ENCODE measurements at regions not wholly inside any gene's neighbourhood (a gene's known extent, or its start where the extent isn't known, plus 50 kb on each side); places are given as distances from the start of the nearest gene placed in this dataset.

- TF ChIP-seq MLLT1 (IDR thresholded peaks at IDR 0.05) (0 out of 4 replicates have a peak, but pooled peaks of 1 of the 2 experiments have one; percentile 13), RFX1 (IDR thresholded peaks at IDR 0.05) (0 out of 2 replicates have a peak, but pooled peaks have one; percentile 5)
Measured at GRCh38 chr1:182256931-182257330, 134.7 kb downstream of the GLUL start (continued).

GRCh38 chr1:182255494-182255893 lies 136.1 kb downstream of the GLUL start:
- ATAC-seq (no peak), FAIRE-seq (no peak), DNase-seq (ENCODE audit: extremely low read depth in 1 of 4, low spot score in 3 of 4) (no peak)
- no peaks in the 10 kb centered on the region for H3K9me1 ChIP-seq (ENCODE audit: control insufficient read depth, insufficient read depth, low read length)
- H3K79me2 ChIP-seq (ENCODE audit: control insufficient read depth, insufficient read depth, low read length) = no peaks in the 10 kb centered on the region
- no peak overlapping the region for H3K27ac ChIP-seq (ENCODE audit: extremely low read depth, low read depth, low read length)
- BruUV-seq (replicated peaks) = no TSS peak
- ChIA-PET CTCF (ENCODE audit: low intra/inter-chr PET ratio) (no interaction called here), POLR2A (interaction anchor here (0.6 to 3.1 kb wide), 7 partner anchors 10 to 628 kb away, joined by 3 to 21 read pairs (median 3); no protein-coding TSS in a partner anchor)
- 63% methylated on average over 4 of the region's 4 CpGs for WGBS (ENCODE audit: insufficient coverage, low coverage, missing lambda C conversion rate)
- H3K4me3 ChIP-seq = no peak overlapping the region
- no peaks in the 10 kb centered on the region for H4K20me1 ChIP-seq (replicated peaks; ENCODE audit: control insufficient read depth, insufficient read depth, low read length)
- no peak overlapping the region; the same call in 1 of the 2 replicates for H2AFZ ChIP-seq (ENCODE audit: low read depth, low read length)
- TF ChIP-seq ZNF354B (CRISPR knock-in tag; IDR thresholded peaks at IDR 0.05) = no peak
- no peak; the same call in 1 of the 2 replicates for TF ChIP-seq NR2C1 (IDR thresholded peaks at IDR 0.05)
- TF ChIP-seq NR2C1 (tag; IDR thresholded peaks at IDR 0.05) = 0 out of 2 replicates have a peak, but pooled peaks have one; percentile 5
- H3K4me1 ChIP-seq (replicated peaks in 1 of 2; ENCODE audit: control insufficient read depth in 2 of 2, insufficient read depth in 2 of 2, low read length in 2 of 2) = peaks cover 28 to 39% of the 10 kb centered on the region in 2 experiments
- no peaks in the 10 kb centered on the region for H3K27me3 ChIP-seq (ENCODE audit: control insufficient read depth in 2 of 2, insufficient read depth in 2 of 2, low read length in 2 of 2)
- no peak overlapping the region for H3K4me2 ChIP-seq (ENCODE audit: insufficient read depth, low read length)
- no peaks in the 10 kb centered on the region for H3K9me3 ChIP-seq (replicated peaks; ENCODE audit: control insufficient read depth, insufficient read depth, low read depth, low read length)
- H3K36me3 ChIP-seq (ENCODE audit: control insufficient read depth, insufficient read depth, low read length) = no peaks in the 10 kb centered on the region
- in situ Hi-C loops (cut with MboI) (no loop called here), intact Hi-C loops (cut with micrococcal nuclease) (no loop called here)
- no peak overlapping the region; a peak in 1 of 4 replicates for H3K9ac ChIP-seq (ENCODE audit: insufficient read depth in 1 of 2, low read depth in 2 of 2, low read length in 2 of 2)

Data from K562 (cell line).